SK-N-SH (cell line): ENCODE measurements at regions not wholly inside any gene's neighbourhood (a gene's known extent, or its start where the extent isn't known, plus 50 kb on each side); places are given as distances from the start of the nearest gene placed in this dataset.

Experiments
- CTCF ChIA-PET: fragments of 300-600, 350-600 bp; formaldehyde crosslinking; extraction: SDS; loops from one replicate; lab custom pipeline; 2021; lab: Yijun Ruan, JAX
- POLR2A ChIA-PET: fragments of 350-600 bp; sonication (Branson Sonifier 250); formaldehyde crosslinking; extraction: SDS; loops from one replicate; lab custom pipeline; 2020; ENCODE audit warnings: antibody characterized with exemption, inconsistent platforms; lab: Yijun Ruan, JAX
- DNase-seq: peaks from one replicate; pipeline ENCODE4 v3.0.0; 2012
- H2AFZ ChIP-seq: fragments of 200-600 bp; sonication (generic); 2 replicates; pipeline ENCODE4 v1.8.1; 2016; ENCODE audit warnings: antibody characterized with exemption, mild to moderate bottlenecking, low read depth
- H3F3A ChIP-seq: fragments of 200-600 bp; sonication (generic); replicated peaks from 2 replicates; pipeline ENCODE3; 2016; ENCODE audit warnings: antibody characterized with exemption, mild to moderate bottlenecking; ENCODE audit not compliant: insufficient read depth
- H3K27ac ChIP-seq, 2 experiments: fragments of 200-500 bp in 1 of 2; fragments of 200-600 bp in 1 of 2; sonication (Bioruptor generic) in 1 of 2; sonication (generic), shearing (Covaris generic) in 1 of 2; 2 replicates each; pipeline versions ENCODE4 v1.5.1 to v1.6.1; 2014 to 2016; ENCODE audit warnings: low read depth in 2 of 2, inconsistent platforms in 1 of 2, low read length in 1 of 2, mild to moderate bottlenecking in 1 of 2, mixed read lengths in 1 of 2
- H3K27me3 ChIP-seq: fragments of 200-600 bp; sonication (generic), shearing (Covaris generic); 2 replicates; pipeline ENCODE4 v1.6.1; 2016; ENCODE audit warnings: mixed run types; ENCODE audit not compliant: insufficient read depth
- H3K36me3 ChIP-seq, 2 experiments: fragments of 200-500 bp in 1 of 2; fragments of 200-600 bp in 1 of 2; sonication (Bioruptor generic) in 1 of 2; sonication (generic) in 1 of 2; replicated peaks in 1 of 2; 2 replicates each; pipeline versions ENCODE3 to v1.5.1; 2014 to 2016; ENCODE audit warnings: low read length in 1 of 2, mild to moderate bottlenecking in 1 of 2; ENCODE audit not compliant: insufficient read depth in 2 of 2, control insufficient read depth in 1 of 2
- H3K4me1 ChIP-seq, 2 experiments: fragments of 200-500 bp in 1 of 2; fragments of 200-600 bp in 1 of 2; sonication (Bioruptor generic) in 1 of 2; sonication (generic), shearing (Covaris generic) in 1 of 2; 2 replicates each; pipeline versions ENCODE4 v1.5.1 to v1.6.1; 2014 to 2016; ENCODE audit warnings: low read depth in 1 of 2, low read length in 1 of 2, mixed run types in 1 of 2; ENCODE audit not compliant: insufficient read depth in 2 of 2, control insufficient read depth in 1 of 2
- H3K4me2 ChIP-seq: fragments of 200-600 bp; sonication (generic), shearing (Covaris generic); 2 replicates; pipeline ENCODE4 v1.6.1; 2017; ENCODE audit warnings: mixed run types
- H3K4me3 ChIP-seq, 2 experiments: fragments of 200-500 bp in 1 of 2; fragments of 200-600 bp in 1 of 2; sonication (Bioruptor generic) in 1 of 2; sonication (generic), shearing (Covaris generic) in 1 of 2; 2 replicates each; pipeline versions ENCODE4 v1.5.1 to v1.8.1; 2014 to 2016; ENCODE audit warnings: low read depth in 2 of 2, inconsistent platforms in 1 of 2, low read length in 1 of 2, mild to moderate bottlenecking in 1 of 2, mixed read lengths in 1 of 2, moderate library complexity in 1 of 2
- H3K79me2 ChIP-seq: fragments of 200-600 bp; sonication (generic); 2 replicates; pipeline ENCODE4 v1.8.1; 2017; ENCODE audit warnings: mild to moderate bottlenecking; ENCODE audit not compliant: insufficient read depth
- H3K9ac ChIP-seq: fragments of 200-600 bp; sonication (generic); 2 replicates; pipeline ENCODE4 v1.6.1; 2017; ENCODE audit warnings: mixed run types
- H3K9me2 ChIP-seq: fragments of 200-600 bp; sonication (generic); 2 replicates; pipeline ENCODE4 v1.6.1; 2017; ENCODE audit warnings: mixed run types
- H3K9me3 ChIP-seq: fragments of 200-600 bp; sonication (generic); 2 replicates; pipeline ENCODE4 v1.6.1; 2017; ENCODE audit warnings: mixed run types, mild to moderate bottlenecking, moderate library complexity
- H4K20me1 ChIP-seq: fragments of 200-600 bp; sonication (generic); 2 replicates; pipeline ENCODE4 v1.6.1; 2017; ENCODE audit warnings: mild to moderate bottlenecking, mixed run types; ENCODE audit not compliant: insufficient read depth
- CHD2 ChIP-seq: fragments of 150-350 bp; IDR thresholded peaks from 2 replicates; pipeline ENCODE4 v1.6.1; 2018; ENCODE audit warnings: low read length; ENCODE audit not compliant: partially characterized antibody
- ELF1 ChIP-seq: IDR thresholded peaks from 2 replicates; pipeline ENCODE4 v1.4.0; 2012
- EP300 ChIP-seq, 2 experiments: IDR thresholded peaks; 2 replicates each; pipeline versions ENCODE4 v1.4.0 to v1.6.1; 2012; ENCODE audit warnings: borderline replicate concordance in 1 of 2, low read depth in 1 of 2, low read length in 1 of 2
- FOSL2 ChIP-seq: IDR thresholded peaks from 2 replicates; pipeline ENCODE4 v1.4.0; 2012; ENCODE audit warnings: low read depth, mild to moderate bottlenecking, moderate library complexity, borderline replicate concordance
- FOXJ3 ChIP-seq: sonication (generic); formaldehyde crosslinking; IDR thresholded peaks from 2 replicates; pipeline ENCODE4 v1.5.1; 2020; ENCODE audit warnings: mild to moderate bottlenecking, missing genetic modification reagents
- FOXM1 ChIP-seq: IDR thresholded peaks from 2 replicates; pipeline ENCODE4 v1.4.0; 2012; ENCODE audit warnings: low read depth, mild to moderate bottlenecking
- MEF2A ChIP-seq: IDR thresholded peaks from 2 replicates; pipeline ENCODE4 v1.4.0; 2012; ENCODE audit warnings: low read depth, borderline replicate concordance
- MXI1 ChIP-seq: IDR thresholded peaks from 2 replicates; pipeline ENCODE4 v1.6.1; 2012; ENCODE audit warnings: mild to moderate bottlenecking, low read depth, low read length, improper control_type of control experiment
- NRF1 ChIP-seq: IDR thresholded peaks from 2 replicates; pipeline ENCODE4 v1.6.1; 2012; ENCODE audit warnings: low read depth, mild to moderate bottlenecking, low read length
- RAD21 ChIP-seq: IDR thresholded peaks from 2 replicates; pipeline ENCODE4 v1.6.1; 2012; ENCODE audit warnings: mild to moderate bottlenecking, low read length
- RCOR1 ChIP-seq: fragments of 150-350 bp; IDR thresholded peaks from 2 replicates; pipeline ENCODE4 v1.6.1; 2017; ENCODE audit warnings: antibody characterized with exemption, low read length
- TCF12 ChIP-seq: IDR thresholded peaks from 2 replicates; pipeline ENCODE4 v1.4.0; 2012
- WGBS: methylation state at CpG from one replicate; pipeline ENCODE4 v1.1.6; 2017; ENCODE audit warnings: low lambda C conversion rate; 5-methylcytosine and 5-hydroxymethylcytosine counted together
- TF ChIP-seq, protein P1 (sequence below): fragments of 200-600 bp; sonication (generic); IDR thresholded peaks from 2 replicates; pipeline ENCODE4 v1.6.1; 2017; ENCODE audit warnings: antibody characterized with exemption, mild to moderate bottlenecking, moderate library complexity
- TF ChIP-seq, protein P2 (sequence below): IDR thresholded peaks from 2 replicates; pipeline ENCODE4 v1.4.0; 2012; ENCODE audit warnings: low read depth, borderline replicate concordance

GRCh38 chr1:104229860-104230259 is 480.2 kb downstream of the AMY1C start (continued):
- TF ChIP-seq, protein P1, sequence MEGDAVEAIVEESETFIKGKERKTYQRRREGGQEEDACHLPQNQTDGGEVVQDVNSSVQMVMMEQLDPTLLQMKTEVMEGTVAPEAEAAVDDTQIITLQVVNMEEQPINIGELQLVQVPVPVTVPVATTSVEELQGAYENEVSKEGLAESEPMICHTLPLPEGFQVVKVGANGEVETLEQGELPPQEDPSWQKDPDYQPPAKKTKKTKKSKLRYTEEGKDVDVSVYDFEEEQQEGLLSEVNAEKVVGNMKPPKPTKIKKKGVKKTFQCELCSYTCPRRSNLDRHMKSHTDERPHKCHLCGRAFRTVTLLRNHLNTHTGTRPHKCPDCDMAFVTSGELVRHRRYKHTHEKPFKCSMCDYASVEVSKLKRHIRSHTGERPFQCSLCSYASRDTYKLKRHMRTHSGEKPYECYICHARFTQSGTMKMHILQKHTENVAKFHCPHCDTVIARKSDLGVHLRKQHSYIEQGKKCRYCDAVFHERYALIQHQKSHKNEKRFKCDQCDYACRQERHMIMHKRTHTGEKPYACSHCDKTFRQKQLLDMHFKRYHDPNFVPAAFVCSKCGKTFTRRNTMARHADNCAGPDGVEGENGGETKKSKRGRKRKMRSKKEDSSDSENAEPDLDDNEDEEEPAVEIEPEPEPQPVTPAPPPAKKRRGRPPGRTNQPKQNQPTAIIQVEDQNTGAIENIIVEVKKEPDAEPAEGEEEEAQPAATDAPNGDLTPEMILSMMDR: no peak
- TF ChIP-seq EP300 (IDR thresholded peaks at IDR 0.05; ENCODE audit: borderline replicate concordance in 1 of 2, low read depth in 1 of 2, low read length in 1 of 2) (no peak), CHD2 (no peak), ELF1 (no peak), MEF2A (no peak), TCF12 (no peak), RCOR1 (no peak)

GRCh38 chr1:104231676-104232075 is 482.0 kb downstream of the AMY1C start:
- Histone ChIP-seq H3K36me3 (no peaks in the 10 kb centered on the region), H3K27ac (no peak overlapping the region), H3K9ac (no peak overlapping the region), H3F3A (no peaks in the 10 kb centered on the region), H3K27me3 (no peaks in the 10 kb centered on the region), H3K4me1 (no peaks in the 10 kb centered on the region), H2AFZ (no peak overlapping the region), H3K4me3 (no peak overlapping the region), H3K9me3 (no peaks in the 10 kb centered on the region), H3K9me2 (no peaks in the 10 kb centered on the region), H4K20me1 (no peaks in the 10 kb centered on the region), H3K79me2 (no peaks in the 10 kb centered on the region), H3K4me2 (no peak overlapping the region)
- CTCF ChIA-PET: no interaction called here
- DNase-seq: no peak
- POLR2A ChIA-PET: no interaction called here
- TF ChIP-seq, protein P2, sequence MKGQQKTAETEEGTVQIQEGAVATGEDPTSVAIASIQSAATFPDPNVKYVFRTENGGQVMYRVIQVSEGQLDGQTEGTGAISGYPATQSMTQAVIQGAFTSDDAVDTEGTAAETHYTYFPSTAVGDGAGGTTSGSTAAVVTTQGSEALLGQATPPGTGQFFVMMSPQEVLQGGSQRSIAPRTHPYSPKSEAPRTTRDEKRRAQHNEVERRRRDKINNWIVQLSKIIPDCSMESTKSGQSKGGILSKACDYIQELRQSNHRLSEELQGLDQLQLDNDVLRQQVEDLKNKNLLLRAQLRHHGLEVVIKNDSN: no peak
- TF ChIP-seq FOXM1 (no peak), FOXJ3 (CRISPR knock-in tag) (no peak), EP300 (IDR thresholded peaks at IDR 0.05; ENCODE audit: borderline replicate concordance in 1 of 2, low read depth in 1 of 2, low read length in 1 of 2) (no peak), FOSL2 (no peak), MXI1 (no peak), NRF1 (no peak), RAD21 (no peak)
- TF ChIP-seq, protein P1: no peak
- 27% methylated on average over 4 of the region's 4 CpGs for WGBS
